ENCODE measurements at regions not wholly inside any gene's neighbourhood (a gene's known extent, or its start where the extent isn't known, plus 50 kb on each side); places are given as distances from the start of the nearest gene placed in this dataset.

GRCh38 chr17:14593956-14594355 is 293.1 kb downstream of the HS3ST3B1 start:
- H3K4me3 ChIP-seq = no peak overlapping the region
- H3K9me3 ChIP-seq = no peaks in the 10 kb centered on the region
- no peak for DNase-seq
- no peak overlapping the region for H3K27ac ChIP-seq
- no peaks in the 10 kb centered on the region for H3K4me1 ChIP-seq
- no peaks in the 10 kb centered on the region for H3K27me3 ChIP-seq
- intact Hi-C loops (cut with DNase I; ENCODE audit: low total_unique reads) = no loop called here
- TF ChIP-seq CTCF (IDR thresholded peaks at IDR 0.05) (no peak), POLR2A (IDR thresholded peaks at IDR 0.05) (no peak)
- no peaks in the 10 kb centered on the region for H3K36me3 ChIP-seq

GRCh38 chr17:14590459-14591250 is 289.8 kb downstream of the HS3ST3B1 start:
- intact Hi-C loops (cut with DNase I; ENCODE audit: low total_unique reads) = no loop called here
- Histone ChIP-seq H3K36me3 (no peaks in the 10 kb centered on the region), H3K27ac (no peak overlapping the region), H3K4me3 (no peak overlapping the region), H3K27me3 (no peaks in the 10 kb centered on the region), H3K9me3 (no peaks in the 10 kb centered on the region), H3K4me1 (no peaks in the 10 kb centered on the region)
- DNase-seq = no peak
- no peak for TF ChIP-seq CTCF (IDR thresholded peaks at IDR 0.05)
- no peak for TF ChIP-seq POLR2A (IDR thresholded peaks at IDR 0.05)

GRCh38 chr17:14585099-14585498 is 284.2 kb downstream of the HS3ST3B1 start:
- Histone ChIP-seq H3K4me1 (no peaks in the 10 kb centered on the region), H3K27ac (no peak overlapping the region), H3K36me3 (no peaks in the 10 kb centered on the region), H3K4me3 (no peak overlapping the region), H3K27me3 (no peaks in the 10 kb centered on the region), H3K9me3 (no peaks in the 10 kb centered on the region)
- DNase-seq = no peak
- TF ChIP-seq POLR2A (IDR thresholded peaks at IDR 0.05) = no peak
- no peak for TF ChIP-seq CTCF (IDR thresholded peaks at IDR 0.05)
- intact Hi-C loops (cut with DNase I; ENCODE audit: low total_unique reads) = no loop called here

- H3K4me3 ChIP-seq = no peak overlapping the region
- no peaks in the 10 kb centered on the region for H3K36me3 ChIP-seq
- no peaks in the 10 kb centered on the region for H3K4me1 ChIP-seq
- TF ChIP-seq POLR2A (IDR thresholded peaks at IDR 0.05) = no peak
- no peak for TF ChIP-seq CTCF (IDR thresholded peaks at IDR 0.05)
- H3K27ac ChIP-seq = no peak overlapping the region
- H3K27me3 ChIP-seq = no peaks in the 10 kb centered on the region
- intact Hi-C loops (cut with DNase I; ENCODE audit: low total_unique reads) = no loop called here
- DNase-seq = no peak
- no peaks in the 10 kb centered on the region for H3K9me3 ChIP-seq
Observed at GRCh38 chr17:14582996-14583395, 282.1 kb downstream of the HS3ST3B1 start.

GRCh38 chr17:14581186-14581830 is 280.4 kb downstream of the HS3ST3B1 start:
- H3K27me3 ChIP-seq = no peaks in the 10 kb centered on the region
- intact Hi-C loops (cut with DNase I; ENCODE audit: low total_unique reads) = no loop called here
- no peak overlapping the region for H3K27ac ChIP-seq
- H3K9me3 ChIP-seq = no peaks in the 10 kb centered on the region
- no peaks in the 10 kb centered on the region for H3K36me3 ChIP-seq
- no peak for DNase-seq
- TF ChIP-seq POLR2A (IDR thresholded peaks at IDR 0.05) (no peak), CTCF (IDR thresholded peaks at IDR 0.05) (no peak)
- H3K4me3 ChIP-seq = no peak overlapping the region
- H3K4me1 ChIP-seq = no peaks in the 10 kb centered on the region

Measured in uterus (tissue), 3 donors.